ENCODE measurements at regions not wholly inside any gene's neighbourhood (a gene's known extent, or its start where the extent isn't known, plus 50 kb on each side); places are given as distances from the start of the nearest gene placed in this dataset.

- peaks cover 1% of the 10 kb centered on the region for H3K27me3 Mint-ChIP-seq (ENCODE audit: low read depth)
- no peak overlapping the region for H3K4me3 Mint-ChIP-seq (ENCODE audit: unreplicated experiment)
- TF ChIP-seq, protein P1, sequence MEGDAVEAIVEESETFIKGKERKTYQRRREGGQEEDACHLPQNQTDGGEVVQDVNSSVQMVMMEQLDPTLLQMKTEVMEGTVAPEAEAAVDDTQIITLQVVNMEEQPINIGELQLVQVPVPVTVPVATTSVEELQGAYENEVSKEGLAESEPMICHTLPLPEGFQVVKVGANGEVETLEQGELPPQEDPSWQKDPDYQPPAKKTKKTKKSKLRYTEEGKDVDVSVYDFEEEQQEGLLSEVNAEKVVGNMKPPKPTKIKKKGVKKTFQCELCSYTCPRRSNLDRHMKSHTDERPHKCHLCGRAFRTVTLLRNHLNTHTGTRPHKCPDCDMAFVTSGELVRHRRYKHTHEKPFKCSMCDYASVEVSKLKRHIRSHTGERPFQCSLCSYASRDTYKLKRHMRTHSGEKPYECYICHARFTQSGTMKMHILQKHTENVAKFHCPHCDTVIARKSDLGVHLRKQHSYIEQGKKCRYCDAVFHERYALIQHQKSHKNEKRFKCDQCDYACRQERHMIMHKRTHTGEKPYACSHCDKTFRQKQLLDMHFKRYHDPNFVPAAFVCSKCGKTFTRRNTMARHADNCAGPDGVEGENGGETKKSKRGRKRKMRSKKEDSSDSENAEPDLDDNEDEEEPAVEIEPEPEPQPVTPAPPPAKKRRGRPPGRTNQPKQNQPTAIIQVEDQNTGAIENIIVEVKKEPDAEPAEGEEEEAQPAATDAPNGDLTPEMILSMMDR (IDR thresholded peaks at IDR 0.05) = no peak
- peaks cover 2% of the 10 kb centered on the region for H3K36me3 Mint-ChIP-seq (ENCODE audit: low read depth)
- no peak for DNase-seq (ENCODE audit: low spot score)
- H3K27ac Mint-ChIP-seq (ENCODE audit: unreplicated experiment) = no peak overlapping the region
- peaks cover 5% of the 10 kb centered on the region for H3K4me1 Mint-ChIP-seq (ENCODE audit: low read depth)
- no peaks in the 10 kb centered on the region for H3K9me3 Mint-ChIP-seq (ENCODE audit: low read depth)
Observed at GRCh38 chr10:62655337-62655994, 149.1 kb upstream of the ADO start.

DNA sequence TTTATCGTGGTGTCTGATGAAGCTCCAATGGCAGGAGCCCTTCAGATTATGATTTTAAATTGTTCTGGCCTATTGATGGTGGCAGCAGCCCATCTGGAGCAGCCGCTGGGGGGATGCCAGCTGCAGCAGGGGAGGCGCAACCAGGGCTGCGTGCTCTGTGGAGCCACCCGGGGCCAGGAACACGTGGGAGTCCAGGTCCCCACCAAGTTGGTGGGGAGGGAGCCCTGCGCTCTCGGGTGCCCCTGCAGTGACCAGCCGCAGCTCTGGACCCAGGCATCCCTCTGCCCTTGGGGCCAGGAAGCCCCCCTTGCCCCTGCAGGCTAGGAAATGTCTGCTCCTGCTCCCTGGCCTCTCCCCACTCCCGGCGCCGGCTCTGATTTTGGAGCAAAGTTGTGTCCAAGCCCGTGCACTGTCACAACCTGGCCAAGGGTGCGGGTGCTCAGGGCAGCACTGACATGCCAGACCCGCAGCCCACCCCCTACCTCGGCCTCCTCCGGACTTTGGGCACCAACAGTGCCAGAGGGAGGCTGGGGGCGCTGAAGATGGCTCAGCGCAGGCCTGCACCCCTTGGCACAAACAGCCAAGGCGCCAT lies 147.2 kb upstream of the ADO start:
- no peak overlapping the region for H3K27ac Mint-ChIP-seq (ENCODE audit: unreplicated experiment)
- H3K4me1 Mint-ChIP-seq (ENCODE audit: low read depth) = peaks cover 5% of the 10 kb centered on the region
- peaks cover 1% of the 10 kb centered on the region for H3K27me3 Mint-ChIP-seq (ENCODE audit: low read depth)
- no peaks in the 10 kb centered on the region for H3K9me3 Mint-ChIP-seq (ENCODE audit: low read depth)
- TF ChIP-seq, protein P1 (IDR thresholded peaks at IDR 0.05) = no peak
- no peaks in the 10 kb centered on the region for H3K36me3 Mint-ChIP-seq (ENCODE audit: low read depth)
- H3K4me3 Mint-ChIP-seq (ENCODE audit: unreplicated experiment) = no peak overlapping the region
- no peak for DNase-seq (ENCODE audit: low spot score)

DNA sequence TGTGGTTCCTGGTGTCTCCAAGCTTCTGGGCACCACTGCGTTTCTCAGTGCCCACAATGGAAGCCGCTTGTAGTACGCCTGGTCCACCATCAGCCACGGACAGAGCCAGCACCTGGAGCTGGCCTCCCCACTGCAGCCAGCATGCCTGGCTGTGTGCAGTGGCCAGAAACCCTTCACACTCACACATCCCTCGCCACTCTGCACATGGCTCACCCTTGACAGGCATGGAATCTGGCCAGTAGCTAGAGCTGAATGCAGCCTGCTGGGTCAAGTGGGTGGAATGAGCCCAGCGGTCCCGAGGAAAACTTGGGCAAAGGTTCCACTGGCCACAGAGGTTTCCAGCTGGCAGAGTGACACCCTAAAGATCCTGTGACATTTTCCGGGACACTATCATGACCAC lies 146.0 kb upstream of the ADO start:
- Mint-ChIP-seq H3K27me3 (ENCODE audit: low read depth) (peaks cover 1% of the 10 kb centered on the region), H3K27ac (ENCODE audit: unreplicated experiment) (no peak overlapping the region), H3K4me3 (ENCODE audit: unreplicated experiment) (no peak overlapping the region), H3K4me1 (ENCODE audit: low read depth) (peaks cover 5% of the 10 kb centered on the region), H3K36me3 (ENCODE audit: low read depth) (no peaks in the 10 kb centered on the region), H3K9me3 (ENCODE audit: low read depth) (no peaks in the 10 kb centered on the region)
- no peak for DNase-seq (ENCODE audit: low spot score)
- TF ChIP-seq, protein P1 (IDR thresholded peaks at IDR 0.05) = no peak

DNA sequence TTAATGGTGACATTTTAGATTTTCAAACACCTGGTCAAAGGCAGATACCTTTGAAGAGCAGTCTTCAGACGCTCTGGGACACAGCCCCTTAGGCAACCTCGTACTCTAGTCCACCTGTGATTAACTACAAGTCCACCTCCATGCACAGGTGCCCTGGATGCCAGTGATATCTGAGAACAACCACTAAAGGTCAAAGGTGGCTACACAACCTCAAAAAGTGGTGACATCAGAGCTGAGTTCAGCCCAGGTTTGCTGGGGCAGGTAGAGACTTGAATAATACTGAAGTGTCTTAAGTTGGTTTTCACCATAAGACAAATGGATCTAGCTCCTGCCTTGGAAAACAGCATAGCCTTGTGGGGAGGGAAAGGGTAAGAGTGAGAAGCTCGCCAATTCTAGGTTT lies 143.4 kb upstream of the ADO start:
- no peak for DNase-seq (ENCODE audit: low spot score)
- Mint-ChIP-seq H3K9me3 (ENCODE audit: low read depth) (no peaks in the 10 kb centered on the region), H3K4me3 (ENCODE audit: unreplicated experiment) (no peak overlapping the region), H3K36me3 (ENCODE audit: low read depth) (peaks cover 2% of the 10 kb centered on the region), H3K27me3 (ENCODE audit: low read depth) (peaks cover 1% of the 10 kb centered on the region), H3K4me1 (ENCODE audit: low read depth) (peaks cover 5% of the 10 kb centered on the region), H3K27ac (ENCODE audit: unreplicated experiment) (no peak overlapping the region)
- TF ChIP-seq, protein P1 (IDR thresholded peaks at IDR 0.05) = no peak

- H3K27me3 Mint-ChIP-seq (ENCODE audit: low read depth) = peaks cover 1% of the 10 kb centered on the region
- peaks cover 2% of the 10 kb centered on the region for H3K36me3 Mint-ChIP-seq (ENCODE audit: low read depth)
- DNase-seq (ENCODE audit: low spot score) = no peak
- no peak overlapping the region for H3K27ac Mint-ChIP-seq (ENCODE audit: unreplicated experiment)
- H3K4me3 Mint-ChIP-seq (ENCODE audit: unreplicated experiment) = no peak overlapping the region
- TF ChIP-seq, protein P1 (IDR thresholded peaks at IDR 0.05) = no peak
- H3K9me3 Mint-ChIP-seq (ENCODE audit: low read depth) = no peaks in the 10 kb centered on the region
- H3K4me1 Mint-ChIP-seq (ENCODE audit: low read depth) = no peaks in the 10 kb centered on the region
Observed at GRCh38 chr10:62662486-62662885, 142.0 kb upstream of the ADO start.
